GM10248 (cell line): ENCODE measurements at regions not wholly inside any gene's neighbourhood (a gene's known extent, or its start where the extent isn't known, plus 50 kb on each side); places are given as distances from the start of the nearest gene placed in this dataset.
"Not testable (repeated sequence)": the region's sequence is repeated elsewhere in the genome, so short reads cannot be mapped to it uniquely, and the experiment has no call there.

Experiments used
- CTCF ChIA-PET: fragments of 300-600 bp; sonication (Branson Sonifier 250); formaldehyde crosslinking; extraction: SDS; loops from one replicate; lab custom pipeline; 2021; ENCODE audit warnings: antibody characterized with exemption; lab: Yijun Ruan, JAX
- POLR2A ChIA-PET: fragments of 350-650 bp; sonication (Branson Sonifier 250); formaldehyde crosslinking; extraction: SDS; loops from one replicate; lab custom pipeline; 2020; ENCODE audit warnings: antibody characterized with exemption; lab: Yijun Ruan, JAX
- DNase-seq: peaks from one replicate; pipeline ENCODE4 v3.0.0; 2012; ENCODE audit errors: extremely low spot score
- TF ChIP-seq, protein P1 (sequence below): IDR thresholded peaks from 2 replicates; pipeline ENCODE4 v1.5.1; 2012; ENCODE audit warnings: mild to moderate bottlenecking, low read depth; ENCODE audit errors: extremely low read depth, missing control alignments, control extremely low read depth

DNA sequence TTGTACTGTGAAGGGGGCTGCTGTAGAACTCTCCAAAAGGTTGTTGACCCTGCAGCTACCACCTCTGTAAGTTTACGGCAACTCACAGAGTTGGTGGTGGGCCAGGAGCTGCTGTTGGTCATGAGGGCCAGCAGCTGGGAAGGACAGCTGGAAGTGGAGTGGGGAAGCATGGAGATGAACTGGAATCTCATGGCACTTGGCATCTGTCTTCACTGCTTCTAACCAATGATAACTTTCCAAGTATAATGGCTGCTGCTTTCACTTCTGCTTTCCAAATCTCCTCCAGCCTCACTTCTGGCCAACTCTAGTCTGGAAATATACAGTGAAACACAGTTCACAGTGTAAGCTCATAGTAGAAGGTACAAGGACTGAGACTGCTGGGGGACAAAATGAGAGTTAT is 126.5 kb upstream of the INTU start:
- TF ChIP-seq, protein P1, sequence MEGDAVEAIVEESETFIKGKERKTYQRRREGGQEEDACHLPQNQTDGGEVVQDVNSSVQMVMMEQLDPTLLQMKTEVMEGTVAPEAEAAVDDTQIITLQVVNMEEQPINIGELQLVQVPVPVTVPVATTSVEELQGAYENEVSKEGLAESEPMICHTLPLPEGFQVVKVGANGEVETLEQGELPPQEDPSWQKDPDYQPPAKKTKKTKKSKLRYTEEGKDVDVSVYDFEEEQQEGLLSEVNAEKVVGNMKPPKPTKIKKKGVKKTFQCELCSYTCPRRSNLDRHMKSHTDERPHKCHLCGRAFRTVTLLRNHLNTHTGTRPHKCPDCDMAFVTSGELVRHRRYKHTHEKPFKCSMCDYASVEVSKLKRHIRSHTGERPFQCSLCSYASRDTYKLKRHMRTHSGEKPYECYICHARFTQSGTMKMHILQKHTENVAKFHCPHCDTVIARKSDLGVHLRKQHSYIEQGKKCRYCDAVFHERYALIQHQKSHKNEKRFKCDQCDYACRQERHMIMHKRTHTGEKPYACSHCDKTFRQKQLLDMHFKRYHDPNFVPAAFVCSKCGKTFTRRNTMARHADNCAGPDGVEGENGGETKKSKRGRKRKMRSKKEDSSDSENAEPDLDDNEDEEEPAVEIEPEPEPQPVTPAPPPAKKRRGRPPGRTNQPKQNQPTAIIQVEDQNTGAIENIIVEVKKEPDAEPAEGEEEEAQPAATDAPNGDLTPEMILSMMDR, result no peak
- CTCF ChIA-PET, result interaction anchor here (1.5 kb wide), 1 partner anchor 15 kb away, joined by 4 read pairs; no protein-coding TSS in a partner anchor
- no peak for DNase-seq
- POLR2A ChIA-PET, result no interaction called here

DNA sequence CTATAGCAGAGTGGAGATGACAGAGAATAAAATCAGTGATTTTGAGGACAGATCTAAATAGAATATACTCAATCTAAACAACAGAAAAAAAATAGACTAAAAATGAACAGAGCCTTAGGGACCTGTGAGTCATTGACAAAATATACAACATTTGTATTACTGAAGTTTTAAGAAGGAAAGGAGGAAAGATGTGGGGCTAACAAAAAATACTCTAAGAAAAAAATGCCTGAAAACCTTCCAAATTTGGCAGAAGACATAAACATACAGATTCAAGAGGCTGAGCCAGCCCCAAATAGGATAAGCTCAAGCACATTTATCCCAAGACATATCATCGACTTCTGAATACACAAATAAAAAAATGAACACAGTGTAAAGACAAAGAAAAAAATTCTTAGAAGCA is 123.6 kb upstream of the INTU start:
- POLR2A ChIA-PET, result no interaction called here

DNA sequence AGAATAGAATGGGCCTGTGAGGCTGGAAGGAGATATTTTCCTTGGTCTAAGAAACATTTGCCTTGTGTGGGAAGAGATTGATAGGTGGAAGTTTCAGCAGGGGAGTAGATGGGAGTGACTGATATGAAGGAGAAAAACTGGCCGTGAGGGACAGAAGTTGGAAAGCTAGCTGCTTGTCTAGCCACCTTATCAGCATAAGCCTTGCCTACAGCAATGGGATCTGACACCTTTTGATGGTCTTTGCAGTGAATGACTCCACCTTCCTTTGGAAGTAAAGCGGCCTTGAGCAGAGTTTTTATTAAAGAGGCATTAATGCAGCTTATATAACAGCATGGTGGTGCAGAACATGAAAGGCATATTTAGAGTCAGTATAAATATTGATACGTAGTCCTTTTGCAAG is 120.1 kb upstream of the INTU start:
- POLR2A ChIA-PET, CTCF ChIA-PET, DNase-seq: not testable (repeated sequence)

More for the DNA sequence above, 123.6 kb upstream of the INTU start:
- DNase-seq, result no peak
- TF ChIP-seq, protein P1, result no peak
- CTCF ChIA-PET, result no interaction called here

GRCh38 chr4:127515259-127515658 is 117.5 kb upstream of the INTU start:
- CTCF ChIA-PET, DNase-seq, POLR2A ChIA-PET: not testable (repeated sequence)

GRCh38 chr4:127518046-127518445 is 114.7 kb upstream of the INTU start:
- DNase-seq, result no peak
- POLR2A ChIA-PET, result no interaction called here
- TF ChIP-seq, protein P1, result no peak
- CTCF ChIA-PET, result no interaction called here

GRCh38 chr4:127521463-127521862 is 111.3 kb upstream of the INTU start:
- CTCF ChIA-PET, result interaction anchor here (1.1 to 2.4 kb wide), 4 partner anchors 12 to 22 kb away, joined by 3 to 6 read pairs (median 4); no protein-coding TSS in a partner anchor
- POLR2A ChIA-PET, result no interaction called here
- no peak for DNase-seq
- TF ChIP-seq, protein P1, result no peak

DNA sequence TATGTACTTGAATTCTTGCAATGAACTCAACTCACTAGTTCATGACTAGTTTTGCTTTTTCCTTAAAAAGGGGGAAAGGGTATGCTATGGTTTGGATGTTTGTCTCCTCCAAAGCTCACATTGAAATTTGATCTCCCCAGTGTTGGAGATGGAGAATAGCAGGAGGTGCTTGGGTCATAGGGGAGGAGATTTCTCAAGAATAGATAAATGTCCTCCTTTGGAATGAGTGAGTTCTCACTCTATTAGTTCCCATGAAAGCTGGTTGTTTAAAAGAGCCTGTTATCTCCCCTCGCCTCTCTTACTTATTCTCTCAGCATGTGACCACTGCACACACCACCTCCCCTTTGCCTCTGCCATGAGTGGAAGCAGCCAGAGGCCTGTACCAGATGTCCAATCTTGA is 109.4 kb upstream of the INTU start:
- TF ChIP-seq, protein P1, result no peak
- ChIA-PET POLR2A (no interaction called here), CTCF (interaction anchor here (0.9 to 2.4 kb wide), 3 partner anchors 10 to 43 kb away, joined by 3 to 6 read pairs (median 3); no protein-coding TSS in a partner anchor)
- DNase-seq, result no peak

GRCh38 chr4:127525608-127526007 is 107.1 kb upstream of the INTU start:
- DNase-seq, result no peak
- TF ChIP-seq, protein P1, result no peak
- CTCF ChIA-PET, result interaction anchor here (0.9 to 1.7 kb wide), 2 partner anchors 12 to 22 kb away, joined by 3 to 6 read pairs; no protein-coding TSS in a partner anchor
- POLR2A ChIA-PET, result no interaction called here
